GM12891 (cell line): ENCODE measurements at regions not wholly inside any gene's neighbourhood (a gene's known extent, or its start where the extent isn't known, plus 50 kb on each side); places are given as distances from the start of the nearest gene placed in this dataset.

Experiments used
- POLR2A ChIP-seq: IDR thresholded peaks from 2 replicates; pipeline ENCODE4 v1.6.1; 2011; ENCODE audit warnings: low read depth, low read length, control low read depth
- POLR2AphosphoS5 ChIP-seq: IDR thresholded peaks from 2 replicates; pipeline ENCODE4 v1.6.1; 2011; ENCODE audit warnings: low read depth, low read length, control low read depth
- SPI1 ChIP-seq: IDR thresholded peaks from 2 replicates; pipeline ENCODE4 v1.6.1; 2011; ENCODE audit warnings: low read depth, low read length, control low read depth
- TAF1 ChIP-seq: IDR thresholded peaks from 2 replicates; pipeline ENCODE4 v1.6.1; 2011; ENCODE audit warnings: low read depth, low read length, control low read depth

DNA sequence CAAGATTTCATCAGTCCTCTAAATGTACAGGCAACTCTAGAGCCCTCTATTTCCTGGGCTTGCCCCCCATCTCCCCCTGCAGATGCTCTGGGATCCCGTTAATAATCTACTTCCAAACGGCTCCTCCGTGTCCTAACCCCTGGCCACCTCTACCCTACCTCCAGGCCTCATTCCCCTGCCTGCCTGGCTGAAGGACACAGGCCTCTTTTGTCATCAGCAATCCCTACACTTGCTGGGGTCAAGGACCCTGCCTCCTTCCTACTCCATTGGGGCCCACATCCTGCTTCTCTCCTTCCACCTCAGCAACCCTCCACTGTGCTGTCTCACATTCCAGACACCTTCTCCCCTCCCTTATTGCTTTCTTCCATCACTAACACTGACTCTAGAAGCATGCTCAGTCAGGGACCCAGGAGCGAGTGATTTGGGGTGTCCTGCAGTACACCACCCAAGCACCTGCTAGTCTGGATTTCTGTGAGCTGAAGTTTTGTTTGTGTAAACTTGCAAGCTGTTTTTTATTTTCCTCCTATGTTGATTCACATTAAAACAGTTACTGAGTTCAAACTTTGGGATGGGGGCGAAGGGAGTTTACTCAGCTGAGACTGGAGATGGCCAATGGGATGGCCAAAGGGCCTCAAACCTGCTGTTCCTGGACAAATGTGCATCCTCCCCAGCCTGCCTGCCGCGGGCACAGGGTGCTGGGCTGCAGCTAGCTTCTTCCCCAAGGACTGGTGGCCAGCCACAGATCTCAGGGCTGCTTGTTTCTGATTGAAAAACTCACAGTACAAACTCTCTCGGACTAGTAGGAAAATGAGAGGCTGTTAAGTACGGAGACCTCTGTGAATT lies 314.7 kb downstream of the FOXO1 start:
- TF ChIP-seq POLR2AphosphoS5 (no peak), TAF1 (no peak), POLR2A (no peak), SPI1 (no peak)
